GM21786 (cell line): ENCODE measurements at regions not wholly inside any gene's neighbourhood (a gene's known extent, or its start where the extent isn't known, plus 50 kb on each side); places are given as distances from the start of the nearest gene placed in this dataset.

Experiments
- ATAC-seq: cut with Tn5 transposase; IDR thresholded peaks from one replicate; pipeline ENCODE4 v1.9.1; 2021; ENCODE audit not compliant: unreplicated experiment

GRCh38 chr14:101174980-101175606 is 271.6 kb upstream of the RTL1 start:
- no peak for ATAC-seq

- ATAC-seq: no peak
These were observed 272.4 kb upstream of the RTL1 start for GRCh38 chr14:101175731-101176534.

- ATAC-seq: no peak
These were observed 273.1 kb upstream of the RTL1 start for GRCh38 chr14:101176535-101177205.

GRCh38 chr14:101177301-101177971 is 273.9 kb upstream of the RTL1 start:
- no peak for ATAC-seq

- no peak for ATAC-seq
These were observed 274.9 kb upstream of the RTL1 start for GRCh38 chr14:101178184-101179072.

GRCh38 chr14:101179691-101180211 is 276.2 kb upstream of the RTL1 start:
- no peak for ATAC-seq

GRCh38 chr14:101181446-101182313 is 278.2 kb upstream of the RTL1 start:
- ATAC-seq: no peak

- ATAC-seq: no peak
These were observed 279.0 kb upstream of the RTL1 start for GRCh38 chr14:101182476-101182875.

- no peak for ATAC-seq
These were observed 280.0 kb upstream of the RTL1 start for GRCh38 chr14:101183376-101184103.

GRCh38 chr14:101184104-101184455 is 280.6 kb upstream of the RTL1 start:
- no peak for ATAC-seq

- no peak for ATAC-seq
These were observed 281.1 kb upstream of the RTL1 start for GRCh38 chr14:101184572-101184971.

- ATAC-seq: no peak
These were observed 281.7 kb upstream of the RTL1 start for GRCh38 chr14:101185073-101185835.

- no peak for ATAC-seq
These were observed 282.4 kb upstream of the RTL1 start for GRCh38 chr14:101185946-101186345.

GRCh38 chr14:101186544-101186943 is 283.0 kb upstream of the RTL1 start:
- ATAC-seq: no peak

GRCh38 chr14:101186992-101187815 is 283.7 kb upstream of the RTL1 start:
- ATAC-seq: no peak

GRCh38 chr14:101187816-101188570 is 284.5 kb upstream of the RTL1 start:
- no peak for ATAC-seq

- no peak for ATAC-seq
These were observed 285.0 kb upstream of the RTL1 start for GRCh38 chr14:101188571-101188915.
